ENCODE measurements at regions not wholly inside any gene's neighbourhood (a gene's known extent, or its start where the extent isn't known, plus 50 kb on each side); places are given as distances from the start of the nearest gene placed in this dataset.
"Not testable (repeated sequence)": the region's sequence is repeated elsewhere in the genome, so short reads cannot be mapped to it uniquely, and the experiment has no call there.

DNA sequence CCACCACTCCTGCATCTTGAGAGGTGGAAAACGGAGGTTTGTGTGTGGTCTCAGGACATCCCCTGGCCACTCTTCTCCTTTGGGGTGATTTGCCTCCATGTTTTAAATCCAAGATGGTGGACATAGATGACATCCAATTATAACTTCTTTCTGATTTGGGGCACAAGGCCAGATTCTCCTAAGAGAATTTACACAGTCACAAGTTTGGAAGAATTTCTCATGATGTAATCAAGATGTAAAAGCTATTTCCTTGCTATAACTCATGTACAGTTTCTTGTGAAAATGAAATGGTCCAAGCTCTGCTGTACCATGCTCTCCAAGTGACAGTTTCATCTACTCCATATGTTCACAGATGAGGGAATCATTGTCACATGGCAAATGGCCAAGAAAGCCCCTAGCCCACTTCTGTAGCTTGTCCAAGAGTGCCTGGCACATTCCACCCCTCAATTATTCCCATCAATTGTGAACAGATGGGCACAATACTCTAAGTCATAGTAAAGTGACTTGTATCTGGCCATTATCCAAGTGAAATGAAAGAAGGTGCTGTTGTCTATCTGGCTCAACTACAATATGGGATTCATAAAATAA, 134.6 kb upstream of the ROPN1 start:
- no peak for DNase-seq (ENCODE audit: low spot score)
- in situ Hi-C loops (cut with HindIII; ENCODE audit: low sequenced_read_pairs) = no loop called here

DNA sequence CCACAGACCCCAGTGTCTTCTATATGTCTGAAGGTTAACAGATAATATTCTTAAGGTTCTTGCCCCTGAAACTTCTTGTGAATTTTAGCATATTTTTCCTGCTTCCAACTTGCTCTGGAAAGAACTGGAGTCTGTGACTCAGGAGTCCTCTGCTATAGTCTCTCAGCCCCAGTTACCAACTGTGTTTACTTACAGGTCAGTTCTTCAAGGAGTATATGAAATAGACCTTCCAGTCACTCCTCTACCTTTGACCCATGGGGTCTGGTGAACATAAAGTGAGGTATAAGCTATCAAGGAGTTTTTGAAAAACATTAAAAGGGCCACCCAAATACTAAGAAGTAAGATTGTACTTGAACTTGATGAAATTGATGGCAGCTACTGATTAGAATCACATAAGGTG, 139.2 kb upstream of the ROPN1 start:
- DNase-seq (ENCODE audit: low spot score) = no peak
- in situ Hi-C loops (cut with HindIII; ENCODE audit: low sequenced_read_pairs) = no loop called here

DNA sequence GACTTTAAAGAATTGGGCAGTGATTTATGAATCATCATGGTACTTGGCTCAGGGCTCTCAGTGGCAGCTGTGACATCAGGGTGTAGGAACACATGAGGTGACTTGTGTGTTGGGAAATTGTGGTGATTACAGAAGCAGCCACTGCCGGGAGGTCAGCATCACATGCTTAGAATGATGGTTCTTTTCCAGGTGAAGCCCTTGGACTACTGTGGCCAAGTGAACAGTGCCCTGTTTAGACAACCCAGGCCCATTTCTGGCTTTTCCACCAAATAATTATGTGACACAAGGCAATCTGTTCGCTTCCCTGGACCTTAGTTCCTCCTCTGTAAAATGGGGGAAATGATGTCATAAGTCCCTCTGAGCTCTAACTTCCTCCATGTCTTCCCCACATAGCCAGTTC, 139.7 kb upstream of the ROPN1 start:
- in situ Hi-C loops (cut with HindIII; ENCODE audit: low sequenced_read_pairs) = no loop called here
- DNase-seq (ENCODE audit: low spot score) = no peak

DNA sequence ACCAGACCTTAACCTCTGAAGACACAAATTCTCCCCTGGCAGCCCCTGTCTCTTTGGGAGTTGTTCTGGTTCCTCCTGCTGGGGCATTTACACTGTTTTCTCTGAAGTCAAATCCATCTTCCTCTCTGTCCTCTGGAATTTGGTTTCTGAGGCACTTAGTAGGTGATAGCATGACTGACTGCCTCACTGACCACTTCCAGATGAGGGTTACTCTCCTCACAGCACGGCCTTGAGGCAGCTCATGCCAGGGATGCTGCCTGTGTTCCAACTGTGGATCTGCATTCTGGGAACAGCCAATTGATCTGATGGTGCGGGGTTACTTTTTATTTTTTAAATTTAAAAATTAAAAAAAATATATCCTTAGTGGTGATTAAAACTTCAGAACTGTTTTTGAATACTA, 140.9 kb upstream of the ROPN1 start:
- in situ Hi-C loops (cut with HindIII; ENCODE audit: low sequenced_read_pairs) = no loop called here
- DNase-seq (ENCODE audit: low spot score) = no peak

DNA sequence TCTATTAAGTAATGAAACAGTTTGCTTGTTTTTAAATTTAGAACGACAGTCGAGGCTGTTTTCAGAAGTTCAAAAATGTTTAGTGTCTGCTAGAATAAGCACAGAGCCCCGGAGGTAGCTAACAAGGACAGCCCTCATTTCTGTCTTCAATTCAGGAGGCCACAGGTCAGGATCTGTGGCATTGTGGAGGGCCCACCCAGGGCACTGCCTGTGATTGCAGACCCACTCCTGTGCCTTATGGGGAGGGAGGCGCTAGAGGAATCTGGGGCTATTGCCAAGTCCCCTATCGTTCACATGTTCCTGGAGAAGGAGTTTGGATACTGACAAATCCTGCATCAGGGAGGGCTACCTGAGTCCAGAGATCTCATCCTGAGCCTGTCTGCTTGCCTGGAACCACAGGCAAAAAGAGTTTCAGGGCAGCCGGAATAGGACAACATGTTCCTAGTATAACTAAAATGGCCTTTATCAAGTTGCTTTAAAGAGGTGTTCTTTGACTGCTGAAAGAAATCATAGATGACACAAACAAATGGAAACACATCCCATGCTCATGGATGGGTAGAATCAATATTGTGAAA, 141.5 kb upstream of the ROPN1 start:
- in situ Hi-C loops (cut with HindIII; ENCODE audit: low sequenced_read_pairs) = no loop called here
- DNase-seq (ENCODE audit: low spot score) = no peak

DNA sequence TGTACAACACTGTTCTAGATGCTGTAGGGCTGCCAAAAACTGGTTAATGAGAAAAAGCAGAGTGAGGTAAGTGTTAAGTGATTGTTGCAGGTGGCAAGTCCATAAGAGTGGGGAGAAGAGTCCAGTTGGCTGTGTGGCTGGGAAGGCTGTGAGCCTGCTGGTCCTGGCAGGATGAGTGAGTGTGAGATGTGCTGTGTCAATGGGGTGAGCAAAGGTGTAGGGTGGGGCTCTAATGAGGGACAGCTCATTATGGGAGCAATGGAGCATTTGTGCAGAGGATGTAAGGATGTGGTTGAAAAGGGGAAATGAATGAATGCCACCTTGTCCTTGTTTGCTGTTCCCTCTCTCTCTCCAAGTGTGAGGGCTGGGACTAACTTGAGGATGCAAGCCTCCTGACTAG, 145.3 kb upstream of the ROPN1 start:
- DNase-seq (ENCODE audit: low spot score) = no peak
- in situ Hi-C loops (cut with HindIII; ENCODE audit: low sequenced_read_pairs) = no loop called here

DNA sequence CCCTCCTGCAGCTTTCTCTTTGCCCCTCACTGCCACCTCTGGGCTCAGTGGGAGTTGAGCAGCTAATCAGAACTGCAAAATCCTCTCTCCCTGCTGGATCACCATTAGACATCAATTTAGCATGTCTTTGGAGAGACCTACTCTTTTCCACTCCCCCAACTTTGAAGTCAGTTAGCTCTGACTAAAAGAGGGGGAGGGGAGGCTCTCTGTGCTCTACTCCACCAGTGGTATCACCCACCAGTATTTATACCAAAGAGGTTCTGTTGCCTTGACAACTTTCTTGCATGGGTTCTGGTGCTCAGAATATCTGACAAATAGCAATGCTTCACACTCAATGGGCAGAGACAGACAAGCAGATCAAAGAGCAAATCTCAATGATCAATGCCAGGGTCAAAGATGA, 146.2 kb upstream of the ROPN1 start:
- in situ Hi-C loops (cut with HindIII; ENCODE audit: low sequenced_read_pairs) = no loop called here
- DNase-seq (ENCODE audit: low spot score) = no peak

DNA sequence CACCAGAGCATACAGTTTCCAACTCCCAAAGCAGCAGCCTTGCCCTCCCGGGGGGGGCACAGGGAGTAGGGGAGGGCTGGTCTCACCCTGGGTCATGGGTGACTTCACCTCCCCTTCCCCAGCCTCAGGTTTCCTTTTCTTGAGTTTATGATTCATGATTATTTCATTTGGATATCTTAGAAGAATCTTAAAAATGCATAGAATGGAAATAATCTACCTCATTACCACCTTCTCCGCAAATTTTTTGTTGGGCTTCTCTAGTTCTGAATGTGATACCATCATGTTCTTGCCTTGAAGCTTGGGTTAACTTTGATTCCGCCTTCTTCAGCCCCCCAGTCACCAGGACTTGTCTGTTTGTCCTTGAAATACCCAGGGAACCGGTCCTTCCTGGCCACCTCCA, 148.8 kb upstream of the ROPN1 start:
- in situ Hi-C loops (cut with HindIII; ENCODE audit: low sequenced_read_pairs) = no loop called here

DNA sequence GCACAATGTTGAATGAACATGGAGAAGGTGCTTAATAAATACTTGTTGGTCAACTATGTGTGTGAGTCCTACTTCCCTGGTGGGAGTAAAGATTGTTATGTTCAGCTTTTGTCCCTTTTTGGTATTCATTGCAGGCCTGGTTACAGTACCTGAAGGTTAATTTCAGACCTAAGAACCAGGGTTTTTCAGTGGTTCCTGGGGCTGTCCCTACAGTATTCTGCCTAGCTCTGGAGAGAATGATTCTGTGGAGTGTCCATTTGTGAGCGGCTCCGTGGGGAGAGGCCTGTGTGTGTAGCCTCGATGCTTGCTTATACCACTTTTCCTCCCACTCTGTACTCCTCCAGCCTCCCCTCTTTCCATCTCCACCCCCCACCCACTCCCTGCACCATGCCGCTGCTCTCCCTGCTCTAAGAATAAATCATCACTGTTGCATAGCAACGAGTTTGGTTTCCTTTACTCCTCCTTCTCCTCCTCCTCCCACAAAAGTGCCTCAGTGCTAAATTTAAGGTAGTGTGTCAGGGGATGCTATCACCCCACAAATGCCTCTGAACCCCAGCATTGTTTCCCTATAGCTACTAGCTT, 150.6 kb upstream of the ROPN1 start:
- in situ Hi-C loops (cut with HindIII; ENCODE audit: low sequenced_read_pairs) = no loop called here
- no peak for DNase-seq (ENCODE audit: low spot score)

More for the DNA sequence above, 148.8 kb upstream of the ROPN1 start:
- DNase-seq (ENCODE audit: low spot score) = no peak

DNA sequence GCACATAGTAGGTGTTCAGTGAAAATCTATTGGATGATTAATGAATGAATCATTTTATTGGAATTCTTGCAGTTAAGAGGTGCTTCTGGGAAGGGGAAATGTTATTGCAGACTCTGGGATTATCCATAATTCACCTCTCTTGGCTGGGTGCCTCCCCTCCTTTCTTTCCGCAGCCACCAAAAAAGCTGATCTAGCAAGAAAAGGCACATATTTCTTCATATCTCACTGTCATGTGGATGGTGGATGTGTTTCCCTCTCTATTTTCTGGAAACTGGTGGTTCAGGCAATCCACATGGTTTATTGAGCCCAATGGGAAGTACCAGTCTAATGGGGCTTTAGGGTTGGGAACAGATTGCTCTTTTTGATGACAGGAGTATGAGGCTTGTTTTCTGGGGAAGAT, 151.1 kb upstream of the ROPN1 start:
- no peak for DNase-seq (ENCODE audit: low spot score)
- in situ Hi-C loops (cut with HindIII; ENCODE audit: low sequenced_read_pairs) = no loop called here

DNA sequence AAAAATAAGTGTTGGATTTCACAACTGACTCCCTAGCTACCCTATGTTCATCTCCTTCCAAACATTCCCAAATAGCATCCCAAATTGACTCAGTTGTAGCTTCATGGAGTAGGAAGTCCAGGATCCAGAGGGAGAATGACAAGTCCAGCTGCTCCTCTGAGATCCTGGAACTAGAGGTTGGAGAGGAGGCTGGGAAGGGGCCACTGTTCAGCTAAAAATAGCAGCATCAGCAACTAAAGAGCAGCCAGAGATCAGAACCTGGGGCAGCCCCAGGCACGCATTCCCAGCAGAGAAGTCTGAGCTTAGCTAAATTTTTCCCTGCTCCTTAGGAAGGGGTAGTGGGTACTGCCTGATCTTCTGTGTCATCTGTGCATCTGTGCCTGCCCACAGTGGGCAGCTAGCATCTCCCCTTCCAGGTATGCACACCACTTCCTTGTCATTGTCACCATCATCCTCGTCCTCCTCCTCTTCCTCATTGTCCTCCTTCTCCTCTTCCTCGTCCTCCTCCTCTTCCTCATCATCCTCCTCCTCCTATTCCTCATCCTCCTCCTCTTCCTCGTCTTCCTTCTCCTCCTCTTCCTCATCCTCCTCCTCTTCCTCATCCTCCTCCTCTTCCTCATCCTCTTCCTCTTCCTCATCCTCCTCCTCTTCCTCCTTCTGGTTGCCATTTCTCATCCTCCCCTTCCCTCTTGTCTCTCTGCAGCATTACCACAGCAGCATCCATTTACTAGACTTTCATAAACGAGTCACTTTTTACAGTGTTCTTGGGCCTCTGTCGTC, 152.3 kb upstream of the ROPN1 start:
- DNase-seq (ENCODE audit: low spot score) = no peak
- in situ Hi-C loops (cut with HindIII; ENCODE audit: low sequenced_read_pairs) = no loop called here

DNA sequence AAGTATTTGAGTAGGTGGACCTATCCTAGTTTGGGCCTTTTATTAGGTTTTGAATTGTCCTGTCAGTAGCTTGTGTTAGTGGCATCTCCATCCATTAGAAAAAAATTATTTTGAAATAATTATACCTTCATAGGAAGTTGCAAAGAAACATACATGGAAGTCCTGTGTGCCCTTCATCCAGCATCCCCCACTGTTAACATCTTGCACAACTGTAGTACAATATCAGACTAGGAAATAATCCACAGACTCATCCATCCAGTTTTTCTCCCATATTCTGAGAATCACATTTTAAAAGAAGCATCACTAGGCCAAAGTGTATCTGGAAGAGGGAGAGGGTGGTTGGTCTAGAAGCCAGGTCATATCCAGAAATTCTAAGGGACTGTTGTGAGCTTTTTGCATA, 155.5 kb upstream of the ROPN1 start:
- in situ Hi-C loops (cut with HindIII; ENCODE audit: low sequenced_read_pairs) = no loop called here
- DNase-seq (ENCODE audit: low spot score) = no peak

DNA sequence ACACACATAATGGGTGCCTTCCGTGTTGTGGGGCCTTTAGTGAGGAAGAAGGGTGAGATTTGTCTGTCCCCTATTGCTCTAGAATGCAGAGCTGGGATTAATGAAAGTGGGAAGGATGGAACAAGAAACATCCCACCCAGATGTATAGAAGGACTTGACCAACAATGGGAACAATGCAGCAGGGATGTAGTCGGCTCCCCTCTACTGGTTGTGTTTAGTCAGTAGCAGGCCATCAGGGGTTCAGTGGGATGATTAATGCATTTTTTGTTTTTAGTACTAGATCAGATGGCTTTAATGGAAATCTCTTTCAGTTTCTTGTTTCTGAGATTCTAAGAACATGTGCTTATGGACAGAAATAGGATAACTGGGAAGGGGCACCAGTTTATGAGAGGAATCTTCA, 156.0 kb upstream of the ROPN1 start:
- in situ Hi-C loops (cut with HindIII; ENCODE audit: low sequenced_read_pairs) = no loop called here

DNA sequence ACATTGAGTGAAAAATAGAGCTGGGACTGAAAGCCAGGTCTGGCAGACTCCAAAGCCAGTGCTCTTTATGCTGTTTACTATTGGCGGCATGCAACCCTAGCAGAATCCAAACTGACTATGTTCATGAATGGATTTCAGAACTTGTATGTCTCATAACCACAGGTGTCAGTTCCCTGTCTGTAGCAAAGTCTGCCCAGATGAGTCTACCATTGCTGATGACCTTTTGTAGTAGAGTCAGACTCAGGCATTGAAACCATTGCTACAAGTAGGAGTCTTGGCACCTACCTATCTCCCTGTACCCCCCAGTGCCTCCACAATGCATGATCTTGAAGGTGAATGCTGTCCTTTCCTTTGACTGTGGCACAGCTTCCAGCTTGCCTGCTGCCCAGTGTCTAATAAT, 157.2 kb upstream of the ROPN1 start:
- no peak for DNase-seq (ENCODE audit: low spot score)
- in situ Hi-C loops (cut with HindIII; ENCODE audit: low sequenced_read_pairs) = no loop called here

More for the DNA sequence above, 156.0 kb upstream of the ROPN1 start:
- no peak for DNase-seq (ENCODE audit: low spot score)

DNA sequence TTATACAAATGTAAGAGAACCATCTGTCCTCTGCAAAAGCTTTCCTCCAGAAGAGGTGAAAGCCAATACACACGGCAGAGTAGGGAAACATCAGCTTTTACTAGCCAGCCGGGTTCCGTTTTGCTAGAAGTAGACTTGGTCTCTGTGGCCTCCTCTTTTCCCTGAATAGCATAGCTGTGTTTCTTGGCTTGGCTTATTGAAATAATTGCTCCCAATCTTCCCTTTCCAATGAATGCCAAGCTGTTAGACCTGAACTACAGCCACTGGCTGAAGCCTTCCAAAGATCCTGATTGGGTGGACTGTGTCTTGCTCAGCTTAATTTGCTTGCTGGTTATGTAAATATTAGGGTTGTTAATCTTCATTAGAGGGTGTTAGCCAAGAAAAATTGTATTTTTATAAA, 157.8 kb upstream of the ROPN1 start:
- in situ Hi-C loops (cut with HindIII; ENCODE audit: low sequenced_read_pairs) = no loop called here
- peak; percentile 14 for DNase-seq (ENCODE audit: low spot score)

DNA sequence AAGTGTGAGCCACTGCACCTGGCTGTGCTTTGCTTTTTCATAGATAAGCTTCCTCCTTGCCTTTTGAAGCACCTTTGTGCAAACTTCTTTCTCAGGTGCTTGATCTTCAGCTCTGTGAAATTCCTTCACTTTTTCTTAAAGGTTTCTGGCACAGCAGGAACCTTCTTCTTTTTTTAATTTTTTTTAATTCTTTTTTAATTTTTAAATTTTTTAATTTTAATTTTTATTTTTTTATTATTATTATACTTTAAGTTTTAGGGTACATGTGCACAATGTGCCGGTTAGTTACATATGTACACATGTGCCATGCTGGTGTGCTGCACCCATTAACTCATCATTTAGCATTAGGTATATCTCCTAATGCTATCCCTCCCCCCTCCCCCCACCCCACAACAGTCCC, 161.0 kb upstream of the ROPN1 start:
- DNase-seq (ENCODE audit: low spot score); in situ Hi-C loops (cut with HindIII; ENCODE audit: low sequenced_read_pairs): not testable (repeated sequence)

DNA sequence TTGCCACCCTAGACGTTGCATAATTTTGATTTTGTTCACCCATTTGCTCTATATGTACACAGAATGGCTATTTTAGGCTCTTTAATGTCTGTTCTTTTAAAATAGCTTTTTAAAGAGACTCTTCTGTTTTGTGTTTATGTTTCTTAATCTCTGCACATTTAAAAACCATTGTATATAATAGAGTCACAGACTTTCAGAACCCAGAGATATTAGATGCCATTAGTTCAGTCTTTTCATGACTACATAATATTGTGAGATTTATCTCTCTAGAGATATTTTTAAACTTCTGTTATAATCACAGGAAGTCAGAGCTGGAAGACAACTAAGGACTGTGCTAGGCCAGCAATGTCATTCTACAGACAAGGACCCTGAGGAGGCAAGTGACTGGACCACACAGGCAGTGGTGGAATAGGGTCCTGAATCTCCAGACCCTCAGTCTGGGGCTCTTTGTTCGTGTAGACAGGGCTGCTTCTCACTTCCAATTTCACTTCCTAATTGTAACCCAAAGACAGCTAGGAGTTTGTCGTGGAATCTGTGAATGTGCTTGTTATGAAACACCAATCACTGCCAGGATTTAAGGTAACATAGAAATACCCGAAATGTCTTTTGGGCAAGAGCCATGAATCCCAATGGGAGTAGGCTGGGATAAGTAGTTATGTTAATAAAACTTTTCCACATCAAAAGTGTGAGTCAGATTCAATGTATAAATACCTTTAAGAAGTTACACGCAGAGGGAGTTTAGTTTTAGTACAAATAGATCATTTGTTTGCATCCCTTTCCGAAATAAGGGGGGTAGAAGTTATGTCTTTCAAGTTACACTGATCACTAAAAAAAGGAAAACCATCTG, 165.2 kb upstream of the ROPN1 start:
- in situ Hi-C loops (cut with HindIII; ENCODE audit: low sequenced_read_pairs) = no loop called here
- DNase-seq (ENCODE audit: low spot score) = no peak

DNA sequence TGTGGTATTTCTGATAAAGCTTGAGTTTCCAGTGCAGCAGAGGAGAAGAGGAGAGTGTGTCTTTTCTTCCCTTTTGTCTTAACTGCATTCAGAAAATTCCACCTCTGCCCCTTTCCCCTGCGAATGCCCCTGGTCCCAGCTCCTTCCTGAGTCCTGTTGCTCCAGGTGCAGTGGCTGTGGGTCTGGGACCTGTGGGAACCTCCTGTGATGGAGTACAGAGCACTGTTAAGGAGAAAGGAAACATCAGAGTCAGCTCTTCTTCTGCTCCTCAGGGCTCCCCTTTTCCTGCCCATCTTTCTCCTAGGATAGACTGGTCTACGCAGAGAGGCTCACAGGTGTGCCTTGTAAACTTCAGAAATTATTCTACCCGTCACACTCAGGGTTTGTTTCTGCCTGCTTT, 165.8 kb upstream of the ROPN1 start:
- in situ Hi-C loops (cut with HindIII; ENCODE audit: low sequenced_read_pairs) = no loop called here
- DNase-seq (ENCODE audit: low spot score) = no peak

DNA sequence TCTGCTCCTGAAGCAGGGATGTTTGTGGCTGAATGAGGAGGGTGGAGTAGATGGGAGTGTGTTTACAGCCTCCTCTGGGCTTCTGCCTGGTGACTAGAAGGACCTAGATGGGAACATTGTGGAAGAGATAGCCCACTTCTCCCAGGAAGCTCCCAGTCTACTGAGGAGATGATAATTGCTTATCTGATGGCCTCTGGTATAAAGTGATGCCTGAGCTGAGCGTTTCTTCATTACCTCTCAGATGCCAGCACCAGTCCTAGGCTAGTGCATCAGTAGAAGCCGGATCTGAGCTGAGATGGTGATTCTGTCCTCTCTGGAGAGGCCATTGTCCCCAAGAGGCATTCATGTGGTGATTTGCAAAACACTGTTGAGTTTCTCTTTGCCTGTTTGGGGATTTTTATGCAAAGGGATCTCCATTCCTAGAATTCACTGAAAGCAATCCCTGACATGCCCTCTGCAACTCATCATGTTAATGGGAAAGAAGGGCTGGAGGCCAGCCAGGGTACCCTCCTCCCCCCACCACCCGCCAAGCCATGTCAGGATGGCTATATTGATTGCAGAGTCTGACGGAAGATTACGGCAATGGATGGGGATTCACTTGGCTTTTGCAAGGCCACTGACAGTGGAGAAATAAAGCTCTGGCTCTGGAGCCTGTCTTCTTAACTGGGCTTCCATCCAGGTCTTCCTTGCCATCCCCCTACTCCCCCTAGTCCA, 166.4 kb upstream of the ROPN1 start:
- no peak for DNase-seq (ENCODE audit: low spot score)
- in situ Hi-C loops (cut with HindIII; ENCODE audit: low sequenced_read_pairs) = no loop called here
